IMR-90 (cell line): ENCODE measurements at regions not wholly inside any gene's neighbourhood (a gene's known extent, or its start where the extent isn't known, plus 50 kb on each side); places are given as distances from the start of the nearest gene placed in this dataset.

Experiments used
- CEBPB ChIP-seq: IDR thresholded peaks from 2 replicates; pipeline ENCODE4 v1.6.1; 2012; ENCODE audit warnings: low read depth, low read length, improper control_type of control experiment
- MXI1 ChIP-seq: IDR thresholded peaks from 2 replicates; pipeline ENCODE4 v1.6.1; 2012; ENCODE audit warnings: low read depth, mild to moderate bottlenecking, low read length, moderate library complexity, borderline replicate concordance
- POLR2A ChIP-seq: IDR thresholded peaks from 2 replicates; pipeline ENCODE4 v1.6.1; 2012; ENCODE audit warnings: mild to moderate bottlenecking, low read depth, low read length
- RAD21 ChIP-seq: IDR thresholded peaks from 2 replicates; pipeline ENCODE4 v1.6.1; 2012; ENCODE audit warnings: low read length, improper control_type of control experiment
- RCOR1 ChIP-seq: IDR thresholded peaks from 2 replicates; pipeline ENCODE4 v1.6.1; 2012; ENCODE audit warnings: mild to moderate bottlenecking, low read length, improper control_type of control experiment; ENCODE audit not compliant: insufficient replicate concordance
- SMC3 ChIP-seq: fragments of 150-350 bp; IDR thresholded peaks from 2 replicates; pipeline ENCODE4 v1.6.1; 2016; ENCODE audit warnings: low read depth, mild to moderate bottlenecking, antibody characterized with exemption, low read length, moderate library complexity
- TF ChIP-seq, protein P1 (sequence below): conservative IDR thresholded peaks from 2 replicates; pipeline ENCODE4 v1.5.1; 2012; ENCODE audit warnings: mild to moderate bottlenecking, low read depth, low read length, improper control_type of control experiment

- TF ChIP-seq, protein P1, sequence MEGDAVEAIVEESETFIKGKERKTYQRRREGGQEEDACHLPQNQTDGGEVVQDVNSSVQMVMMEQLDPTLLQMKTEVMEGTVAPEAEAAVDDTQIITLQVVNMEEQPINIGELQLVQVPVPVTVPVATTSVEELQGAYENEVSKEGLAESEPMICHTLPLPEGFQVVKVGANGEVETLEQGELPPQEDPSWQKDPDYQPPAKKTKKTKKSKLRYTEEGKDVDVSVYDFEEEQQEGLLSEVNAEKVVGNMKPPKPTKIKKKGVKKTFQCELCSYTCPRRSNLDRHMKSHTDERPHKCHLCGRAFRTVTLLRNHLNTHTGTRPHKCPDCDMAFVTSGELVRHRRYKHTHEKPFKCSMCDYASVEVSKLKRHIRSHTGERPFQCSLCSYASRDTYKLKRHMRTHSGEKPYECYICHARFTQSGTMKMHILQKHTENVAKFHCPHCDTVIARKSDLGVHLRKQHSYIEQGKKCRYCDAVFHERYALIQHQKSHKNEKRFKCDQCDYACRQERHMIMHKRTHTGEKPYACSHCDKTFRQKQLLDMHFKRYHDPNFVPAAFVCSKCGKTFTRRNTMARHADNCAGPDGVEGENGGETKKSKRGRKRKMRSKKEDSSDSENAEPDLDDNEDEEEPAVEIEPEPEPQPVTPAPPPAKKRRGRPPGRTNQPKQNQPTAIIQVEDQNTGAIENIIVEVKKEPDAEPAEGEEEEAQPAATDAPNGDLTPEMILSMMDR, result no peak
- TF ChIP-seq CEBPB (no peak), MXI1 (no peak), RCOR1 (no peak), POLR2A (no peak), SMC3 (no peak), RAD21 (no peak)
These were observed 272.0 kb upstream of the KLF6 start for GRCh38 chr10:4057021-4057420.
